ENCODE measurements at regions not wholly inside any gene's neighbourhood (a gene's known extent, or its start where the extent isn't known, plus 50 kb on each side); places are given as distances from the start of the nearest gene placed in this dataset.

DNA sequence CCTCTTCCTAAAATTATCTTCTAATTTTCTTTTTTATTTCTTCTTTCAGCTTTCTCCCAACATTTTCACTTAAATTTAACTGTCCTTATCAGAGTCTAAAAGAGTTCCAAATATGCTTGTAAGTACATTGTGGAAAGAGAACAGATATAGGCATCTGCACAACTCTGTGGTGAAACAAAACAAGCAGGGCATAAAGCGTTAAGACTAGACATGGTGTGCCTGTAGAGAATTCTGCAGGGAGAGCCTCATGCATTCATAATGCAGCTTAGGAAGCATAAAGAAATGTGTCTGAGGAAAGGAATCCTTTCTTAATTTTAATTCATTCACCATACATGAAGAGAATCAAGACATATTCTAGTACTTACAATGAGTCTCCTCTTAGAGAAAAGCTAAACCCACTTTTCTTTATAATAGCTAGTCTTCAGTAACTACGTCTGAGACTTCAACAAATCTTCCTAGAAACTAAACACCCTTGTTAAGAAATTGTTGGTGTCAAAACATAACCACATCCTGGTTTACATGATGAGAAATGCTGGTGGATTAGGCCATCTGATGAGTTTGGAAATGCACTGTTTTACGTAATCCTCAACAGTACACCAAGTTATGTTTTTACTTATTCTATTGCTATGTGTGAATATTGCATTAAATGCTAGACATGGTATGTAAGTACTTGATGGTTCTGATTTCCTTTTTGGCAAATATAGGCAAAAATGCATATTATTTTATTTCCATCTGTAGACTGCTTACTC lies 307.8 kb upstream of the GIMD1 start:
- no peak for DNase-seq

DNA sequence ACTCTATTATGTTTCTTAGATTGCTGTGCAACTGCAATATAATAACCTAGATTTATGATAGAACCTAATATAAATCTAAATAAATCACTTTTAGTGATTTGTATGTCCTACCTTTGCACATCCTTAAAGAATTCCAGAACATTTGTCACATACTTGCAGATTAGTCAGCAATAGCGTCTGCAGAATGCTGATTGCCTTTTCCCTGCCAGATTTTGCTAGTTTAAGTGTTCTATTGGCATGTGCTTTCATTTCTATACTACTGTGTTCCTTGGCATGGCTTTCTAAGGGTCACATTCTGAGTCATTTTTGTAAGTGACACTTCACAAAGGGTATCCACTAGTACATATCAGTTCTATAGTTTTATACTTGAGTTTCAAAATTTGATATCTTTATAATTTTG lies 303.1 kb upstream of the GIMD1 start:
- DNase-seq: no peak

DNA sequence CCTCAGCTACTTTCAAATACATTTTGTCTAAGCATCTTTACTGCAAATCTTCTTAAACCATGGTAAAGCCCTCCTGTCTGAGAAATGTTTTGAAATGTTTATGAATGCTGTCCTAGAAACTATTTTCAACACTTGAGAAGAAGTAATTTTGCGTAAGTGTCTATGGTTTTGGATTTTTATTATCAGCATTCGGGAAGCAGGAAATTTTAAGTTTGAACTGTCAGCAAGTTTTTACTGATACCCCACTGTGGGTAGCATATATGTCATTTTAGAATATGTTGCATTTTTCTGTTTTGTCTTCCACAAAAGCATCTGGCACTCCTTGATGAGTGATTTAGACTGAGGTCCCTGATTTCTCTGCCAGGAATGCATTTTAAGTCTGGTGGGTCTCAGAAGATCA lies 302.4 kb upstream of the GIMD1 start:
- no peak for DNase-seq

DNA sequence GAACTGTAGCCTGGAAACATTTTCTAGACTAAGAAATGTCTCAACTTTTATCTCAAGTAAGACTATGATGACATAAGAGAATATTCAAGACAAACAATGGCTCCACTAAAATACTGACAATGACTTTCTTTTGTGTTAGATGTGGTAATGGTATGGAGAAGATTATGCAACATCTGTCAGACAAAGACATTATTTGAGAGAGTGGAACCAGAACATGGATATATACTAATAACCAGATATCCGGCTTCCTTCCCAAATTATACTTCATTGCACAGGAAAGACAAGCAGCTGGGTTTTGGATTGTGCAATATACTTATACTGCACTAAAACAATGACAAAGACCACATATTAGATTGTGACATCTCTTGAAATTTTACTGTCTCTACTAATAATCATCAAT lies 290.8 kb upstream of the GIMD1 start:
- DNase-seq: no peak

DNA sequence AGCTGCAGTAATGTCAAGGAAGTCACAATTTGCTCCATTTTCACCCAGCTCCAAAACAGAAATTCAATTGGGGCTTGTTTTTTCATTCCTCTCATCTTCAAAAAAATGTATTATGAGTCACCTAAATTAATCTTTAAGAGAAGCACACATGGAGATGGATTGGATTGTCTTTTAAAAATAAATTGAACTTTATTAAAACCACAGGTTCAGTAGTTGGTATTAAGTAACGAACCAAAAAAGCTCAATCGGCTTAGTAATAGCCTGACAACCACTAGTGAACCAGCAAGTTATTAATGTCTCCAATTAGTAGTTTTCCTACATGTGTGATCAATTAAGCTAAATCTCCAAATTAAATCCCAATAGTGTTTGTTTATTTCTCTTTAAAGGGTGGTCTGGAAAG lies 283.5 kb upstream of the GIMD1 start:
- no peak for DNase-seq

DNA sequence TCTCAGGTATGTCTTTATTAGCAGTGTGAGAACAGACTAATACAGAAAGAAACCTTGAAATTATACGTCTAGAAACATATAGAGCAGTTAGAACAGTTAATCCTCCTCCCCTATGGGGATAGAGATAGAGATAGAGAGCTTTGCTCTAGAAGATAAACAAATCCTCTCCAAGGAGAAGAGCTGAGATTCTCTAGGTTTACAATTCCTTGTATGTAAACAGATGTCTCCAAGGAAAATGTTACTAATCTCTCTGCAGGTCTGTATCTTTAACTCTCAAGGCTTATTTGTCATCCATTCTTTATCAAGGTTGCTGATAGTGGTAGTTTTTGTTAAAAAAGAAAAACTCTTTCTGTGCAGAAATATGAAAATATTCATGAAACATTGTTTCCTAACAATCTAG lies 282.1 kb upstream of the GIMD1 start:
- DNase-seq: no peak

DNA sequence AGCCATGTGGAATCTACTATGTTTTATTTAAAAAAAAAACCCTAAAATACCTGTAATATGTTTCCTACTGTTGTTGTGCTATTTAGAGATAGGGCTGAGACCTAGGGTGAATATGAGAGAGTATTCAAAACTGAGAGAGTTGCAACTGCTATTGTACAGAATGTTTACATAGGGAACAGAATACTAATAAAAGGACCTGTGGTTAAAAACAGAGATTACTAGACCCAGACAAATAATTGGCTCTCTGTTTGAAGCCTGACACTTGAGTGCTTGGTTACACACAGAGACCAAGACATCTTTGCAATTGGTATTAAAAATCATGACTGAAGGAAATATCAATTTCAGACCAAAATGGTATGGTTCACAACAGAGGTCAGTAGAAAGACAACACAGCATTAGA lies 278.9 kb upstream of the GIMD1 start:
- no peak for DNase-seq

DNA sequence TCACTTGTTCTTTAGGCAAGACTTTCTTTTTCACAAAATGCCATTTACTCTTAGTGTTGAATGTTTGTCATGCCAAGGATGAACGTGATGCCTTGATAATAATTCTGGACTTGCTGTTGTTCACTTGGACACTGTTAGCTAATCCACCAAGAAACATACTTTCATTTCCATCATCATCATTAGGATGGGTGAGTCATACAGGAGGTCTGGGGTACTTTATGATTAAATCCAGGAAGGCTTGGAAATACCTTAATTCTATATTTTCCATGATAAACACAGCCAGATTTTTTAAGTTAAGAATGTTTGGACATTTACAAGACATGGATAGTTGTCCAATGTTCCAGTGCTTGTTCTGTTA lies 260.7 kb upstream of the GIMD1 start:
- DNase-seq: no peak

DNA sequence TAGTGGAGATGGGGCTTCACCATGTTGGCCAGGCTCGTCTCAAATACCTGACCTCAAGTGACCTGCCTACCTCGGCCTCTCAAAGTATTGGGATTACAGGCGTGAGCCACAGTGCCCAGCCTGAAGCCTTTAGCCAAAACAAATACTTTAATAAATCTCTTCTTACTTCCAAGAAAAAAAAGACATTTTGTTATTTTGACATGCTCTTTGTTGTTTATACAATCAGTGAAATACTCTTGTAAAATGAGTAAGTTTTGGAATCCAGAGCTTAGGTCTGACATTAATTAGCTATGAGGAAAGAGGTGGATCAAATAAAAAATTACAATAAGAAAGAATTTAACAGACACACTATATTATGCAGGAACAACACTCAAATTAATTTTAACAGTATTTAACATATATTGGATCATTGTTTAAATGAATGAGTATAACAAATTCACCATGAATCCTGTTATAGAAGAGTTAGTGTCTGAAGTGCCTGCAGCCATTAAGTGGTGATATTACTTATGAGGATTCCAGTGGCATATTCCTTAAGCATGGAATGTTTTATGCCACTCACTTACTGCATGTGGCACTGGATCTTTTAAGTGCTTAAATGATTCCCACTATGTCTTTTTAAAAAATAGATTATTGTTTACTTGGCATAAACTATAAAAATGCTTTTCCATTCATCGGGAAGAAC lies 260.1 kb upstream of the GIMD1 start:
- DNase-seq: no peak

DNA sequence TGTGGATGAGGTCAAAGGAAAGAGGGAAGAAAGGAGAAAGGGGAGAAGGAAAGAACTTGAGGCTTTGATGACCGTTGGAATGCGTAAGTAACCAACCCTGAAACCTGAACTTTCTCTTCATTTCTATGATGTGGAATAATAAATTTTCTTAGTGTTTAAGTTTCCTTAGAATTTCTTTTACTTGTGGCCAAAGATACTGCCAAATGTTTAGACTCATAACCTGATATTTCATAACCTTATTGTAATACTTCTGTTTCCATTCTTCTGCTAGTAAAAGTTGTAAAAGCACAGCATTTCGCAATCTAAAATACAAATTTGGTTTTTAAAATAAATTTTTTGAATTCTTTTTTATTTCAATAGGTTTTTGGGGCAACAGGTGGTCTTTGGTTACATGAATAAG lies 258.5 kb upstream of the GIMD1 start:
- DNase-seq: no peak

DNA sequence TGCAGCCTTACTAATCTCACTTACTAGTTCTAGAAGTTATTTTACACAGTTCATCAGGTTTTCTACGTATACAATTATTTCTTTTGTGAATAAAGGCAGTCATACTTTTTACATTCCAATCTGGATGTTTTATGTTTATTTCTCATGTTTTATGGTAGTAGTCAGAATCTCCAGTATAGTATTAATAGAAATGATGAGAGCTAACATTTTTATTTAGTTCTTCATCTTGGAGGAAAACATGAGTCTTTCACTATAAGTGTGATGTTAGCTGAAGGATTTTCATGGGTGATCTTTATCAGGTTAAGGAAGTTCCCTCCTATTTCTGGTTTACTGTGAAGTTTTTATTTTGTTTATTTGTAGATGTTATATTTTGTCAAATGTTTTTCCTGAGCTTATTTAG lies 256.1 kb upstream of the GIMD1 start:
- DNase-seq: no peak

DNA sequence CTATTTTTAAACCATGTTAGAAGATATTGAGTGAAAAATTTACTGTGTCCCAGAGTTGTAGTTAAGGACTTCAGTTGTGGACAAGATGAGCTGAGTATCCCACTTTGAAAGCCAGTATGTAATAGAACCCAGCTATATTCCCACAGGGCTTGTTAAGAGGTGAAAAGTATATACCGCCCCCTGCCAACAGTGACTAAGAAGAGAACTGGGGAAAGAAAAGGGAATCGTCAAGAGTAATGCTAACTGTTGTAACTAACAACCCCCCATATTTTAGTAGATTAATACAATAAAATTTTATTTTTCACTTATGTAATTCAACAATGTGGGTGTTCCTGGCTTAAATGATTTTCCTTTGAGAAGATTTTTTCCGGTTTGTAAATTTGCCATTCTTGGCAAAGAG lies 250.4 kb upstream of the GIMD1 start:
- DNase-seq: no peak

DNA sequence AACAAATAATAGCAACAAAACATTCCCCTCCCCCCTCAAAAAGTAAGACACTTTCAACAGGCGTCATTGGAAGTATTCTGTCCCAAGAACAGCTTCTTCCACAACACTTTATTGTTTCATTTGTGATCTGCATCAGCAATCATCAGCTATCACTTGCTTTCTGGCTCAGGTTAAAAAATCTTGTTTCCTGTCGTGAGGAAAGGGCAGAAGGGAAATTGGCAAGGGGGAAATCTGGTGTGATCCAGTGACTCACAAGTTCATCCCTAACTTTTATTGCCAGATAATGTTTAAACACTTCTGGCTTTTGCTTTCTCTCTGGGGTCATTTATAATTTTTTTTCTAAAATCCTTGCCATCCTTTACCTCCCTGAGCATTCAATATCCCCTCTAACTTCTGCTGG lies 247.4 kb upstream of the GIMD1 start:
- no peak for DNase-seq

DNA sequence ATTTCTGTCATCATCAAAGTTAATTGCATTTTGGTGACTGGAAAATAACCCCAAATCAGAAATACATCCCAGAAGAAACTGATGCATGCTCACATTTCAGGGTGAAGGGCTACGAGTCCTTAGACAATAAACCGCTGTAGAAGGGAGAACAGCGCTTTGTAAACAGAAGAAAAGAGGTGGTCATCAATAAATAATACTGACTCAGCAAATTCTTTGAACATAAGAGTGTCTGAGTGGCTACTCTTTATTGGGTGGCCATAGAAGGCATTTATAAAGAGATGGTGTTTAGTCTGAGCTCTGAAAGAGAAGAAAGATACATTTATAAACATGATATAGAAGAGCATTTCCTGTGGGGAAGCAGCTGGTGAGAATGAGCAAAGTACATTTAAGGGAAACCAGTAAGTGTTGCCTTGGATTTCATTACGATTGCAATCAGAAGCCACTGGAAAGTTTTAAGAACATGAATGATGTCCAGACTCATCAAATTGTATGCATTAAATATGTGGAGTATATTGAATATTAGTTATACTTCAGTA lies 246.9 kb upstream of the GIMD1 start:
- DNase-seq: no peak

DNA sequence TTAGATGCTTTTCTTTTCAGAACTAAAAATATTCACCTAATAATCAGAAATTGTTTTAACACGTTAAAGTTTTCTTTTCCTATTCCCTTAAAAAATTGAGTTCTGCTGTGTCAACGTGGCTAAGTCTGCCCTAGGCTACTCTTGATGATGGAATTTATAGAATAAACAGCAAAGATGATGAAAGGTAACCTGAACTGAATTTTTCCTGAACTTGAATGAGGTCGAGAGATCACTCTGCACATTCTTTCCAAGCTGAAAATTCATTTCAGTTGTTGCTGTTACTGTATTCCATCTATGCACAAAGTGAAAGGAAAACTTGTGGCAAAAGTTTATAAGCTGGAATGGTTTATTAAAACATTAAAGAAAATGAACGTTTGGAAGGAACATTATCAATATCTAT lies 245.9 kb upstream of the GIMD1 start:
- no peak for DNase-seq

DNA sequence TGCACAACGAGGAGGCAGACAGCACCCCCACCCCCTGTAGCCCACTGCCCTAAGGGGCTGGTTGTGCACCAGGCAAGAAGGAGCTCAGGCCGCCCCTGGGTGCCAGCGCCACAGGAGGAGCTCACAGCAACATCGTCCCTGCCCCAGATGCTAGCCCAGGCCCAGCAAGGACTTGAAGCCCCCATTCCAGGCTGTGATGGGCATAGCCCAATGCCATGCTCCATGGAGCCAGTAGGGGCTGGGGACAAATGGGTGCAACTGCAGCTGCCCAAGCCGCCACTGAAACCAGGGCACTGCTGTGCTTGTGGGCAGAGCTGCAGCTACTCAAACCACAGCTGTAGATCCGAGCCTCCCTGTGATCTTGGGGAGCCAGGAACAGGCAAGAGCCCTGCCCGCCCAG lies 241.3 kb upstream of the GIMD1 start:
- DNase-seq: no peak

DNA sequence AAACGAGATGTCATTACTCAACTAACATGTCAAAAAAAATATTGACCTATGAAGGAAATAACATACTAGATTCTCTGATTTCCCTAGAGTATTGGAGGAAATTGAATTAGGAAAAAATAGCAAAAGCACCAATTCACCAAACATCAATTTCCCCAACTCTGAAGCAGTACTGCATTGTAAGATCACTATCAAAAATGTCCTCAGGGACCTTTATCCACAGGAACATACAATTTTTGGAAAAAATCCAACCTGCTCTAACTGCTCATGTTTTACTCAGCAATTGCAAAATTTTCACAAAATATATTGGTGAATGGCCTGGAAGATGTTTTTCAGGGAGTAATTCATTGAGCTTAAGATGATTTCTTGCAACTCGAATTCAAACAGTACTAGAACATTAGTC lies 239.0 kb upstream of the GIMD1 start:
- DNase-seq: no peak

DNA sequence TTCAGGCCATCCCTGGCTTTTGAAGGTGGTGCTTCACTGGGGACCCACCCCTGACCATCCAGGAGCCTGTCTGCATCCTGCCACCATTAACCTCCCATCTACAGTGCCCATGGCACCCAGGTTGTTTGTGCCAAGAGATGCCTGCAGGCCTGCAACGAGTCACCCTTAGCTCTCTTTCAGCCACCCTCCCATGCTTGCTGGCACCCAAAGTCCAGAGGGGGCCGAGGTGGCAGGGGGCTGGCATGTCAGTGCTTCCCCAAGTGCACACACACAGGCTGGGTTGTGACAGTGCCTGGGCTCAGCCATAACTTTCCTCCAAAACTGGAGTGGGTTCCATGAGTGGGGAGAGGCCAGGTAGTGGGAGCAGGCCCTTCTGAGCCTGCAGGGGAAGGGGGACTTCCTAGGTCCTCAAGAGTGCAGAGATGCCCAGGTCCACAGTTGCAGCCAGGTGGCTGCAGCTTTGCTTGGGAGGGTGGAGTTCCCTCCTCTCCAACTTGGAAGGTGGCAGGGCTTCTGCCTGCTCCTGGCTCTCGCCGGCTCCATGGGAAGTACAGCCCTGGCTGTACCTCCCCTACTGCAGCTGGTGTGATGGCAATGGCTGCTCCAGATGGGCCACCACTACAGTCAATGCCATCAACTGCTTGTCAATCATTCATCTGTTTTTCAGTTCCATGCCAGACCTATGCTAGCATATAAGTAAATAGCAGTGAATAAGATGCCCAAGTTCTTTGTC lies 235.9 kb upstream of the GIMD1 start:
- no peak for DNase-seq

DNA sequence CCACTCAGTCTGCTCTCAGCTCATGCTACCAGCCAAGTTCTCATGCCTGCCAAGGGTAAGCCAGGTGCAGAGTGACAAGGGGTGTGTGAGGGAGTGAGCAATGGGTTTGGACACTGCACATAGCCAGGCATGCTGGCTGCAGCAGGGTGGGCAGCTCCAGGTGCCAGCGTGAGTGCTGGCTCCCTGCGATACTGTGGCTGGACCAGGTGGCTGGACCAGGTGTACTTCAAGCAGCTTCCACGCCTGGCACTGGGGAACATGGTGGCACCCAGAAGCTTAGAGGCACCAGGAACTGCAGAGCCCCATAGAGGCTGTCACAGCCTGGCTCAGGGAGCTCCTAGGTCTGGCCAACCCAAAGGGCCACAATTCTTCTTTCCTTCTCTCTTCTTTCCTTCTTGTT lies 234.9 kb upstream of the GIMD1 start:
- DNase-seq: no peak

DNA sequence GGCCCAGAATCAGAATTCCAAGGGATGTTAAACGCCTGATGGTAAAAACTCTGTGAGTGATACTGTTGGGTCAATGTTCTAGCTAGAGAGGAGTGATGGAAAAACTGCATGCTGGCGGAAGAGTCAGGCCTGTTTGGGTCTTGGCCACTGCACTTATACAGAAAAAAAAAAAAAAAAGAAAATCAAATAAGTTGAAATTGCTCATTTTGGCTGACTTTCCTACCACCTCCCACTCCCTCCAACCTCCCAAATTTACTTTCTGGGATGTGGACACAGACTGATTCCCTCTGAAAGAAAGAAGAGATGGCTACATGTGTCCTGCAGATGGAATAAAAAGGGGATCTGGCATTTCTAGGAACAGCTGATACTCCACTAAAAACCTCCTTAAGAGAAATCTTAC lies 234.1 kb upstream of the GIMD1 start:
- no peak for DNase-seq

DNA sequence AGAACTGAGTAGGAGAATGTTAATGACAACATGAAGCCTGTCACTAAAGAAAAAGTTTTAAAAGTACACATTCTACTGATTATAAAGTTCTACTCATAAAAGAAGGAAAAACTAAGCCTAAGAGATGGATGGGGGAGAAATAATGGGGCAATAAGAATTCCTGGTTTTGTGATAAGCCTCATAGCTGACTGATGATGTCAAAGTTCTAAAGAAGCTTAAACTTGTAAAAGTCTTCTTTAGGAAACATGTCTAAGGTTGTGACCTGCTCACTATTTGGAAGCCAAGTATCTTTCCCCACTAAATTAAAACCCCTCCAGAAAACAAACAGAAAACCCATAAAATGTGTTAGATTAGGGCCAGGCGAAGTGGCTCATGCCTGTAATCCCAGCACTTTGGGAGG lies 232.9 kb upstream of the GIMD1 start:
- no peak for DNase-seq

DNA sequence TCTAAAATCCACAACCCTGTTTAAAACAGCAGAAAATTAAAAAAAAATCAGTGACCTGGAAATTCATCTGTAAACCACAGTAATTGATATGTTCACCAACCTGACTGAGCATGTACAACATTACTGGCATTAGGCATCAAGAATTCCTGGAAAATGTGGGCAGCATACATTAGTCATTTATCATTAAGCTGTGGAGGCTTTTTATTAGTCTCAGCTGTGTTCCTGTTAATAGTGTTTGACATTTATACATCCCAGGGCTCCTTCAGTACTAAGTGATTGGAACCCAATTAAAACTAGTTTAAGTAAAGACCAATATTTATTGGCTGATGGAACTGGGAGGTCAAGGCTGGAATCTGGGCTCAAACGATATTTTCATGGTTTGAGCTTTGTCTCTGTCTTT lies 227.3 kb upstream of the GIMD1 start:
- DNase-seq: no peak

DNA sequence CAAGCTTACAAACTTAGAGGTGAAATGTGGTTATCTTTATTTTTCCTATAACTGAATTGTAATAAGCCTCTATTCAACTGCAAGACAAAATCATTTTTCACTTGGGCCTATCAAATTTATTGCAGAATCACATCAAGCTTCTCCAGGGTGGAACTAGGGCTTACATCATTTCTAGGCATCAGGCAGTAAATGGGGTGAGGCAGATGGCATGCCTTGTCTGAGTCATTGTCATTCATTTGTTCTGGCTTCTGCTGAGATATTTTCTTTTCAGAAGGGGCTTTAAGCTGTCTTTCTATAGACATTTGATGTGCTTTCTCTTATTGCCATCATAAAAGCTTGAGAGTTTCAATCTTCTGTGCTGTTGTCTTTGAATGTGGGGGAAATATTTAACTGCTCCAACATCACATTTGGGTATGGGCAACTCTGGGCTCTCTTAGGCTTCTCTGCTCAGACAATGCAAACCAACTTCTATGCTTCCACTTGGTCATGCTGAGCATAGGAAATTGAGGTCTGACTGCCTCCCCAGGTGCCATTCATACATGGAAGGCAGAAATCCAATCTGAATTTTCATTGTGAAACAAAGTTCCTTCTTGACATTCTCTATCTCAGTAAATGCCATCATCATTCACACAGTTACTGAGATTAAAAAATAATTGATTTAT lies 225.8 kb upstream of the GIMD1 start:
- no peak for DNase-seq

DNA sequence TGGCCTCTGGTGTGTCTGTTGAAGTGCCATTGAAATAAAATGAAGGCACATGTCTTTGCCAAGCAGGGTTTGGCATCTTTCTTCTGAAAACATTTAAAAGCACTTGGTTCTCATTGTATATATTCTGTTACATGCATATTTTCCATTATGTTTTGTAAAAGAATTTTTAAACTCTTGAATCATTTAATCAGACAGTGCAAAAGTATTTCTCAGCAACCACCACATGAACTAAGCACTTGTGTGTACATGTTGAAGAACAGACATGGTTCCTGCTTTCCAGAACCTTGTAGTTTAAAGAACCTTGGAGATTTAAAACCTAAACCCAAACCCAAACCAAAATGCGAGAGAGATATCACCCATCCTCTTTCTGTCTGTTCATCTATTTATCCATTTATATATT lies 220.3 kb upstream of the GIMD1 start:
- no peak for DNase-seq

Data from activated CD4-positive, alpha-beta T cell treated with anti-CD3 and anti-CD28 coated beads, Interleukin-2, amount 50 U/mL, for 48 hours (primary cell).